Ishikawa (cell line): ENCODE measurements at regions not wholly inside any gene's neighbourhood (a gene's known extent, or its start where the extent isn't known, plus 50 kb on each side); places are given as distances from the start of the nearest gene placed in this dataset.

Experiments used
- CEBPB ChIP-seq: IDR thresholded peaks from 2 replicates; pipeline ENCODE4 v1.6.1; 2012
- CREB1 ChIP-seq: IDR thresholded peaks from 2 replicates; pipeline ENCODE4 v1.6.1; 2012; ENCODE audit warnings: low read depth
- EGR1 ChIP-seq: IDR thresholded peaks from 2 replicates; pipeline ENCODE4 v1.6.1; 2012
- EP300 ChIP-seq: IDR thresholded peaks from 2 replicates; pipeline ENCODE4 v1.6.1; 2012; ENCODE audit warnings: borderline replicate concordance
- FOXM1 ChIP-seq: IDR thresholded peaks from 2 replicates; pipeline ENCODE4 v1.6.1; 2012; ENCODE audit warnings: low read depth, borderline replicate concordance
- NFIC ChIP-seq: IDR thresholded peaks from 2 replicates; pipeline ENCODE4 v1.6.1; 2012
- RAD21 ChIP-seq: IDR thresholded peaks from 2 replicates; pipeline ENCODE4 v1.6.1; 2012; ENCODE audit warnings: low read depth
- TAF1 ChIP-seq: IDR thresholded peaks from 2 replicates; pipeline ENCODE4 v1.6.1; 2012; ENCODE audit warnings: low read depth, mild to moderate bottlenecking
- TCF12 ChIP-seq: IDR thresholded peaks from 2 replicates; pipeline ENCODE4 v1.6.1; 2012; ENCODE audit warnings: low read depth
- TEAD4 ChIP-seq: IDR thresholded peaks from 2 replicates; pipeline ENCODE4 v1.6.1; 2012
- YY1 ChIP-seq: IDR thresholded peaks from 2 replicates; pipeline ENCODE4 v1.6.1; 2012; ENCODE audit warnings: low read depth
- ZBTB7A ChIP-seq: IDR thresholded peaks from 2 replicates; pipeline ENCODE4 v1.6.1; 2012; ENCODE audit warnings: low read depth
- TF ChIP-seq, protein P1 (sequence below): IDR thresholded peaks from 2 replicates; pipeline ENCODE4 v1.6.1; 2012
- TF ChIP-seq, protein P2 (sequence below): IDR thresholded peaks from 2 replicates; pipeline ENCODE4 v1.6.1; 2012; ENCODE audit warnings: low read depth, mild to moderate bottlenecking
- TF ChIP-seq, protein P3 (sequence below): IDR thresholded peaks from 2 replicates; pipeline ENCODE4 v1.6.1; 2012

DNA sequence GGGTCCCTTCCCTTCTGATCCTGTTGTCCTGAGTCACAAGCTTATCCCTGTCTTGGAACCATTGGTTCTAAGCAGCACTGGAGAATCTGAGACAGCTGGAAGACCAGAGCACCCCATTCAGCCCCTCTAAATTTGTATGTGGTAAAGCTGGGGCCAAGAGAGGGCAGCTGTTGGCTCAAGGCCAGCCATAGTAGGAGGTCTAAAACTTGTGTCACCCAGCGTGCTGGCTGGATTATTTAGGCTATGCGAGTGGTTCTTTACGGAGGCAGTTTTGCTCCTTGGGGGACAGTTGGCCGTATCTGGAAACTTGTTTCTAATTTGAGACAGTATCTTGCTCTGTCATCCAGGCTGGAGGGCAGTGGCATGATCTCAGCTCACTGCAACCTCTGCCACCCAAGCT lies 69.6 kb upstream of the GSE1 start:
- TF ChIP-seq TEAD4 (no peak), FOXM1 (no peak), EGR1 (no peak)

DNA sequence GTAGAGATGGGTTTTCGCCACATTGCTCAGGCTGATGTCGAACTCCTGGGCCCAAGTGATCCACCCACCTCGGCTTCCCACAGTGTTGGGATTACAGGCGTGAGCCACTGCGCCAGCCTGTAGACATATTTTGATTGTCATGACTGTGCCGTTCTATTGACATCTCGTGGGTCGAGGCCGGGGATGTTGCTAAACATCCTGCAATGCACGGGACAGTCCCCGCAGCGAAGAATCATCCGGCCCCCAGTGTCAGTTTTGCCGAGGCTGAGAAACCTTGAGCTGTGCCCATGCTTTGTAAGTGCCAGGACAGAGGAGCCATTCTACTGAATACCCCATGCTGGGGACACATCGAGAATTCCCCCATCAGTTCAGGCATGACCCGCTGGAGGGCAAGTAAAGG lies 69.1 kb upstream of the GSE1 start:
- TF ChIP-seq, protein P1, sequence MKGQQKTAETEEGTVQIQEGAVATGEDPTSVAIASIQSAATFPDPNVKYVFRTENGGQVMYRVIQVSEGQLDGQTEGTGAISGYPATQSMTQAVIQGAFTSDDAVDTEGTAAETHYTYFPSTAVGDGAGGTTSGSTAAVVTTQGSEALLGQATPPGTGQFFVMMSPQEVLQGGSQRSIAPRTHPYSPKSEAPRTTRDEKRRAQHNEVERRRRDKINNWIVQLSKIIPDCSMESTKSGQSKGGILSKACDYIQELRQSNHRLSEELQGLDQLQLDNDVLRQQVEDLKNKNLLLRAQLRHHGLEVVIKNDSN, result no peak
- TF ChIP-seq, protein P2, sequence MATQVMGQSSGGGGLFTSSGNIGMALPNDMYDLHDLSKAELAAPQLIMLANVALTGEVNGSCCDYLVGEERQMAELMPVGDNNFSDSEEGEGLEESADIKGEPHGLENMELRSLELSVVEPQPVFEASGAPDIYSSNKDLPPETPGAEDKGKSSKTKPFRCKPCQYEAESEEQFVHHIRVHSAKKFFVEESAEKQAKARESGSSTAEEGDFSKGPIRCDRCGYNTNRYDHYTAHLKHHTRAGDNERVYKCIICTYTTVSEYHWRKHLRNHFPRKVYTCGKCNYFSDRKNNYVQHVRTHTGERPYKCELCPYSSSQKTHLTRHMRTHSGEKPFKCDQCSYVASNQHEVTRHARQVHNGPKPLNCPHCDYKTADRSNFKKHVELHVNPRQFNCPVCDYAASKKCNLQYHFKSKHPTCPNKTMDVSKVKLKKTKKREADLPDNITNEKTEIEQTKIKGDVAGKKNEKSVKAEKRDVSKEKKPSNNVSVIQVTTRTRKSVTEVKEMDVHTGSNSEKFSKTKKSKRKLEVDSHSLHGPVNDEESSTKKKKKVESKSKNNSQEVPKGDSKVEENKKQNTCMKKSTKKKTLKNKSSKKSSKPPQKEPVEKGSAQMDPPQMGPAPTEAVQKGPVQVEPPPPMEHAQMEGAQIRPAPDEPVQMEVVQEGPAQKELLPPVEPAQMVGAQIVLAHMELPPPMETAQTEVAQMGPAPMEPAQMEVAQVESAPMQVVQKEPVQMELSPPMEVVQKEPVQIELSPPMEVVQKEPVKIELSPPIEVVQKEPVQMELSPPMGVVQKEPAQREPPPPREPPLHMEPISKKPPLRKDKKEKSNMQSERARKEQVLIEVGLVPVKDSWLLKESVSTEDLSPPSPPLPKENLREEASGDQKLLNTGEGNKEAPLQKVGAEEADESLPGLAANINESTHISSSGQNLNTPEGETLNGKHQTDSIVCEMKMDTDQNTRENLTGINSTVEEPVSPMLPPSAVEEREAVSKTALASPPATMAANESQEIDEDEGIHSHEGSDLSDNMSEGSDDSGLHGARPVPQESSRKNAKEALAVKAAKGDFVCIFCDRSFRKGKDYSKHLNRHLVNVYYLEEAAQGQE, result no peak
- no peak for TF ChIP-seq EGR1
- TF ChIP-seq CEBPB, result no peak
- TF ChIP-seq, protein P3, sequence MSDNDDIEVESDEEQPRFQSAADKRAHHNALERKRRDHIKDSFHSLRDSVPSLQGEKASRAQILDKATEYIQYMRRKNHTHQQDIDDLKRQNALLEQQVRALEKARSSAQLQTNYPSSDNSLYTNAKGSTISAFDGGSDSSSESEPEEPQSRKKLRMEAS, result no peak
- no peak for TF ChIP-seq TEAD4
- no peak for TF ChIP-seq NFIC
- no peak for TF ChIP-seq YY1
- TF ChIP-seq ZBTB7A, result no peak
- no peak for TF ChIP-seq EP300
- TF ChIP-seq TCF12, result no peak
- no peak for TF ChIP-seq TAF1
- no peak for TF ChIP-seq CREB1
- TF ChIP-seq FOXM1, result no peak
- TF ChIP-seq RAD21, result no peak

DNA sequence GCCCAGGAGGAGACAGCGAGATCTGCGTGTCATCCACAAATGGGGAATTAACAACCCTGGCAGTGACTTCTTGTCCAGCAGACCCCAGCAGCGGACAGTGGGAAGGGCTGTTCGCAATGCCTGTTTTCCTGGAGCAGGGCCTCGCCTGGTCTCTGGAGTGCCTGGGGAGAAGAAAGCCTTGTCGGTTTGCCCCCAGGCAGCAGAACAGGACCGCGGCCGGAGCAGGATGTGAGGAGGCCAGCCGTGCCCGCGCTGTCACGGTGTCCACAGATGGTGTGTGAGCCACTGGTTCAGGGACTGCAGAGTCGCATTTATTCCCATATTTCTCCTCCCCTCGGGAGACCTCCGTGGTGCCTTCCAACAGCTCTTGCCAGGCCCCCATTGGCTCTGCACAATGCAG lies 68.5 kb upstream of the GSE1 start:
- TF ChIP-seq TEAD4 (no peak), CEBPB (no peak), TCF12 (no peak)
- TF ChIP-seq, protein P3, result no peak

DNA sequence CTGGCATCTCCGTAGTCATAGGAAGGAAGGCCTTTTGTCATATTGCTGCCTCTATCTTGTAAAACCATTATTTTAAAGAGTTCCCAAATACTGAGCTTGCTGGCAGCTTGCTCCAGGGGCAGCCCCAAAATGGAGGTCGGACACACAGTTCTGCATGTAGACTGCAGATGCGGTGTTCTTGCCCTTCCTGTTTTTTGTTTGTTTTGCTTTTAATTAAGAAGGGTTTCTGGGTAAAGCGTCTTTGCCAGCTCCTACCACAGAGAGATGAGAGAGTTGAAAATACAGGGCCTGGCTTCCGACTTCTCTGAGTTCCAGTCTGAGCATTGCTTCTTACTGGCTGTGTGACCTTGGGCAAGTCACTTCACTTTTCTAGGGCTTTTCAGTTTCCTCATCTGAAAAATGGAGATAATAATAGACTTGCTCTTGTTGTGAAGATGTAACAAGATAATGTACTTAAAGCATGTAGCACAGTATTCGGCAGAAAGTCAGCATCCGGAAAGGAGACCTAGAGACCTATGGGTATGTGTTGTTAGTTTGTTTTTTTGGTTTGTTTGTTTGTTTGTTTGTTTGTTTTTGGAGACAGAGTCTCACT lies 67.8 kb upstream of the GSE1 start:
- TF ChIP-seq TAF1, result no peak
- TF ChIP-seq CEBPB, result no peak
- no peak for TF ChIP-seq TCF12
- TF ChIP-seq CREB1, result no peak

DNA sequence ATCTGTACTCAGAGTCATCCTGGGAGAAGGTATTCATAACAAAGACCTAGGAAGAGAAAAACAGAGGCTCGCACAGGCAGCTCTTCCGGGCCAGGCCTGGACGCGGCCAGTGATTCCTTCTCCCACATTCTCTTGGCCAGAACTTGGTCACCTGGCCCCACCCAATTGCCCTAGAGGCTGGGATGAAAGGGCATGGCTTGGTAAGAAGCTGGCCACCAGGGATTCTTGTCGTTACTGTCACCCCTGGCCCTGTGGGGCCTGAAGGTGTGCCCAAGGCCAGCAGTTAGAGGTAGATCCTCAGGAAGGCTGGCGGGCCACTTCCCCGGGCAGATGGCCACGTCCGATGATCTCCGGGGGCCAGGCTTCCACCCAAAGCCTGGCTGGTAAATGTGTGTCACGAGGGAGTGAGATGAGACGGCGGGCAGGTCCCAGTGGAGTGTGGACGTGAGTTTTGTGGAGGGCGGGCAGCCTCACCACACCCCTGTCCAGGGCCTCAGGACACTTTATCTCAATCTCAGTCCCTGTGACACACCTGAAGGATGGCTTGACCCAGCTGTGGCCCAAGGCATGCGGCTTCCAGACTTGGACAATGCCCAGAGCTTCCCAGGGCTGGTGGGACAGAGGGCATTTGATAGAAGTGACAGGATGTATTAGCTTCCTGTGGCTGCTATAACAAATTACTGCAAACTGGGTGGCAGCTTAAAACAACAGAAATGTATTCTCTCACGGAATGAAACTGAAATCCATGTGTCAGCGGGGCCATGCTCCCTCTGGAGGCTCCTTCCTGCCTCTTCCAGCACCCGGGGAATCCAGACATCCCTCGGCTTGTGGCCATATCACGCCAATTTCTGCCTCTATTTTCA lies 66.3 kb upstream of the GSE1 start:
- no peak for TF ChIP-seq FOXM1
- peak; percentile 16 for TF ChIP-seq RAD21
- no peak for TF ChIP-seq EGR1
- no peak for TF ChIP-seq CREB1
- no peak for TF ChIP-seq CEBPB
- no peak for TF ChIP-seq TEAD4
- no peak for TF ChIP-seq TAF1
- TF ChIP-seq, protein P3, result no peak

DNA sequence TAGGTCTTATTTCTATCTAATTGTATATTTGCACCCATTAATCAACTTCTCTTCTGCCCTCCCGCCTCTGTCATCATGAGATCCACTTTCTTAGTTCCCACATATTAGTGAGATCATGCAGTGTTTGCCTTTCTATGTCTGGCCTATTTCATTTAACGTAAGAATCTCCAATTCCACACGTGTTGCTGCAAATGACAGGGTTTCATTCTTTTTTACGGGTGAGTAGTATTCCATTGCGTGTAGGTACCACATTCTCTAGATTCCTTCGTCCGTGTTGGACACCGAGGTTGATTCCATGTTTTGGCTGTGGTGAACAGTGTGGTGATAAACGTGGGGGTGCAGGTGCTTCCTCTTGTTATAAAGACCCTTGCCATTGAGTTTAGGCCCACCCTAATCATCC lies 64.7 kb upstream of the GSE1 start:
- TF ChIP-seq CREB1 (no peak), EGR1 (no peak), TAF1 (no peak), TEAD4 (no peak), YY1 (no peak), FOXM1 (no peak), EP300 (no peak), TCF12 (no peak), CEBPB (no peak), ZBTB7A (no peak), RAD21 (no peak), NFIC (no peak)
- TF ChIP-seq, protein P1, result no peak
- TF ChIP-seq, protein P3, result no peak
- TF ChIP-seq, protein P2, result no peak
